ENCODE measurements at regions not wholly inside any gene's neighbourhood (a gene's known extent, or its start where the extent isn't known, plus 50 kb on each side); places are given as distances from the start of the nearest gene placed in this dataset.
"Not testable (repeated sequence)": the region's sequence is repeated elsewhere in the genome, so short reads cannot be mapped to it uniquely, and the experiment has no call there.

GRCh38 chr7:82566752-82567151, 123.2 kb upstream of the CACNA2D1 start:
- no peak for DNase-seq (ENCODE audit: low read depth in 2 of 2)

GRCh38 chr7:82562716-82563404, 119.3 kb upstream of the CACNA2D1 start:
- no peak for DNase-seq (ENCODE audit: low read depth in 2 of 2)

- no peak for DNase-seq (ENCODE audit: low read depth in 2 of 2)
These were observed 115.7 kb upstream of the CACNA2D1 start for GRCh38 chr7:82559193-82559805.

GRCh38 chr7:82549616-82550285, 106.2 kb upstream of the CACNA2D1 start:
- DNase-seq (ENCODE audit: low read depth in 2 of 2): no peak

GRCh38 chr7:82548141-82548688, 104.6 kb upstream of the CACNA2D1 start:
- DNase-seq (ENCODE audit: low read depth in 2 of 2): no peak

- DNase-seq (ENCODE audit: low read depth in 2 of 2): no peak
These were observed 99.1 kb upstream of the CACNA2D1 start for GRCh38 chr7:82542665-82543064.

- no peak for DNase-seq (ENCODE audit: low read depth in 2 of 2)
These were observed 96.4 kb upstream of the CACNA2D1 start for GRCh38 chr7:82539969-82540368.

GRCh38 chr7:82534684-82535083, 91.1 kb upstream of the CACNA2D1 start:
- no peak for DNase-seq (ENCODE audit: low read depth in 2 of 2)

GRCh38 chr7:82530361-82530760, 86.8 kb upstream of the CACNA2D1 start:
- DNase-seq (ENCODE audit: low read depth in 2 of 2): no peak

- no peak for DNase-seq (ENCODE audit: low read depth in 2 of 2)
These were observed 85.2 kb upstream of the CACNA2D1 start for GRCh38 chr7:82528577-82529310.

GRCh38 chr7:82527851-82528250, 84.3 kb upstream of the CACNA2D1 start:
- DNase-seq (ENCODE audit: low read depth in 2 of 2): no peak

- no peak for DNase-seq (ENCODE audit: low read depth in 2 of 2)
These were observed 78.4 kb upstream of the CACNA2D1 start for GRCh38 chr7:82521906-82522445.

GRCh38 chr7:82517050-82517449, 73.5 kb upstream of the CACNA2D1 start:
- DNase-seq (ENCODE audit: low read depth in 2 of 2): no peak

GRCh38 chr7:82511542-82511941, 68.0 kb upstream of the CACNA2D1 start:
- DNase-seq (ENCODE audit: low read depth in 2 of 2): no peak

- no peak for DNase-seq (ENCODE audit: low read depth in 2 of 2)
These were observed 64.5 kb upstream of the CACNA2D1 start for GRCh38 chr7:82507976-82508677.

- DNase-seq (ENCODE audit: low read depth in 2 of 2): no peak
These were observed 63.9 kb upstream of the CACNA2D1 start for GRCh38 chr7:82507365-82507975.

GRCh38 chr7:82506702-82507101, 63.1 kb upstream of the CACNA2D1 start:
- no peak for DNase-seq (ENCODE audit: low read depth in 2 of 2)

- DNase-seq (ENCODE audit: low read depth in 2 of 2): no peak
These were observed 62.6 kb upstream of the CACNA2D1 start for GRCh38 chr7:82506208-82506607.

- no peak for DNase-seq (ENCODE audit: low read depth in 2 of 2)
These were observed 57.8 kb upstream of the CACNA2D1 start for GRCh38 chr7:82501346-82501745.

- not testable (repeated sequence) for DNase-seq (ENCODE audit: low read depth in 2 of 2)
These were observed 56.0 kb upstream of the CACNA2D1 start for GRCh38 chr7:82499546-82499945.

- no peak for DNase-seq (ENCODE audit: low read depth in 2 of 2)
These were observed 50.8 kb upstream of the CACNA2D1 start for GRCh38 chr7:82494420-82494819.
